HG03159 (cell line): ENCODE measurements at regions not wholly inside any gene's neighbourhood (a gene's known extent, or its start where the extent isn't known, plus 50 kb on each side); places are given as distances from the start of the nearest gene placed in this dataset.

Experiments used
- ATAC-seq: cut with Tn5 transposase; IDR thresholded peaks from one replicate; pipeline ENCODE4 v1.9.1; 2021; ENCODE audit warnings: mild to moderate bottlenecking, moderate library complexity; ENCODE audit not compliant: unreplicated experiment

DNA sequence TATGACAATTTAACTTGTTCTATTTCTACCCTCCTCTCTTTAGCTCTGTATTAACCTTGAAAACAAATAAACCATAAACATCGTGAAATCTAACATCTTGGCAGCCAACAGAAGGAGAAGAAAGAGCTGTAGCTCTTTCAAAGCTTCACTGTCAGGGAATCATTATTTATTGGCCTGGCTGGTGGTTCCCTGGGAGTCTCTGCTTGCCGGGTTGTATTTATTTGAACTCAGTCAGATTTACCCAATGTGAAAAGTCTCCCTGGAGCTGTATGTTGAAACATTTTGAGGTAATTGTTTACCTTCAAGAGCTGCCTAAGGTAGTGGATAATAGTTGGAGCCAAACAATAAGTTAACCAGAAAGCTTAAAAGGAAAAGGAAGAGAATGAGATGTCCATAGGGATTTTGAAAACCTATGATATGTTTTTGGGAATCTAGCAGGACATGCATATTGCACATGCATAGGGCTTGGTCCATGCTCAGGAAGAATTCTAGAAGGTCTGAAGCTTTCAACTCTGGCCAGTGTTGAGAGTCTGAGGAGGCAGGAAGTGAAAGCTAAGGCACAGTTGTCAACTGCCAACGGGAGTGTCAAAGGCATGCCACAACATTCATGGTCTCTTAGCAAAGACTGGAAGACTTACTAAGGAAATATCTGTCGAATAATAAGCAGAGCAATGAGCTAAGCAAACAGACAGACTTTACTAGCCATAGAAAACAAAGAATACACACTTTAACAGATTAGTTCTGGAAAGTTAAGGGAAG is 621.6 kb downstream of the PCDH7 start:
- ATAC-seq: no peak

DNA sequence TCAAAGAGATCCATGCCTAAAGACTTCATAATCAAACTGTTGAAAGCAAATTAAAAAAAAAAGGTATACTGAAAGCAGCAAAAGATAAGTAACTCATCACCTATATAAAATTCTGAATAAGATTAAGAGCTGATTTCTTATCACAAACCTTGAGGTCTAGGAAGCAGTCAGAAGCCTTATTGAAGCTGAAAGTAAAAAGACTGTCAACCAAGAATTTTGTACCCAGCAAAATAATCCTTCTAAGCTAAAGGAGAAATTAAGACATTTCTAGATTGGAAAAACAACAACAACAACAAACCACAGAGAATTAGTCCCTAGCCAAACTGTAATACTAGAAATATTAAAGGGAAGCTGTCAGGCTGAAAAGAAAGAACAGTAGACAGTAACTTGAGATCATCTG is 622.9 kb downstream of the PCDH7 start:
- ATAC-seq: no peak

DNA sequence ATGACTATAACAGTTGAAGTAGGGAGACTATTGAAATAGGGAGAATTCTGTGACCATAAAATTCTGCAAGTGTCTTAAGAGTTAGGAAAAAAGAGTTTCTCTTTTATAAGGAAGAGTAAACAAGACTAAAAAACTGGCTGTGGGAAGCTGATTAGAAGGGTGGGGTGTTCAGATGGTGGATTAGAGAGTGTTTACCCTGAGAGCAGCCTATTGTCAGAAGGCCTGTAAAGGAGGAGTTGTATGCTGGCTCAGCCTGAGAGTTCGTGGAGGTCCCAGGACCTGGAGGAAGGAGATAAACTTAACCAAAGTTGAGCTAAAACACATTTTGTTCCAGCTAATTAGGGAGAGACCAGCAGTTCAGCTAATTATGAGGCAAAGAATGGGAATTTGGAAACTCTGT is 629.7 kb downstream of the PCDH7 start:
- ATAC-seq: no peak

DNA sequence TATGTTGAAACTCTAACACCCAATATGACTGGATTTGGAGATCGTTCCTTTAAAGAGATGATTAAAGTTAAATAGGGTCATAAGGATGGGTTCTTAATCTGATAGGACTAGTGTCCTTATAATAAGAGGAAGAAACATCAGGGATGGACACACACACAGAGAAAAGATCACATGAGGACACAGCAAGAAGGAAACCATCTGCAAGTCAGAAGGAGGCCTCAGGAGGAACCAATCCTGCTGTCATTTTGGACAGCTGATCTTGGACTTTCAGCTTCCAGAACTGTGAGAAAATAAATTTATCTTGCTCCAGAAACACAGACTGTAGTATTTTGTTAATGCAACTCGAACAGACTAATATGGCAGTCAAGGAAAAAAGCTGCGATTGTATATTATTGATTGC is 631.5 kb downstream of the PCDH7 start:
- ATAC-seq: no peak

DNA sequence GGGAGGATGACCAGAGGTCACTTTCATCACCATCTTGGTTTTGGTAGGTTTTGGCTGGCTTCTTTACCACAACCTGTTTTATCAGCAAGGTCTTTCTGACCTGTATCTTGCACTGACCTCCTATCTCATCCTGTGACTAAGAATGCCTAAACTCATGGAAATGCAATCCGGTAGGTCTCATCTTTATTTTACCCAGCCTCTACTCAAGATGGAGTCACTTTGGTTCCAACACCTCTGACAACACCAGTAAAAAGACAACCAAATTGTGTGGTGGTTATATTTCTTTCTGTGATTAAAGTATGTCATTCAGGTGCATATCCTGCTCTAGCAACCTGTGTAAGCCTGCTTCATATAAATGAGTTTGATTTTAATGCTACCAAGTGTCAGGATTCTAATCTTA is 636.7 kb downstream of the PCDH7 start:
- ATAC-seq: no peak

DNA sequence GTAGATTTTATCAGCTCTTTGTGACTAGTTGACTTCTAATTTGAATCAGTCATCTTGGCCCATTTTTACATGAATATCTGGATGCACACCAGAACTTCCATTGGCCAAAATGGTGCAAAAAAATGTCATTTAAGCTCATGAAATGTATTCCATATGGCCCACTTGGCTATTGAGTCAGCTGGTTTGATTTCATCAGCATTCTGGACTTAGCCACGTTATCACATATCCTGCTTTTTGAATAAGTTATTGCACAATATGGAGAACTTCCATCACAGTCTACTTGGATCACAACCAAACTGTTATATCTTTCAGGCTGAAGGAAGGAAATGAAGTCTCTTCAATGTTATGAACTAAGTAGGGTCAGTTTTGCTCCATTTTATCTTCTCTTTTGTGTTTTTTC is 640.6 kb downstream of the PCDH7 start:
- ATAC-seq: no peak

DNA sequence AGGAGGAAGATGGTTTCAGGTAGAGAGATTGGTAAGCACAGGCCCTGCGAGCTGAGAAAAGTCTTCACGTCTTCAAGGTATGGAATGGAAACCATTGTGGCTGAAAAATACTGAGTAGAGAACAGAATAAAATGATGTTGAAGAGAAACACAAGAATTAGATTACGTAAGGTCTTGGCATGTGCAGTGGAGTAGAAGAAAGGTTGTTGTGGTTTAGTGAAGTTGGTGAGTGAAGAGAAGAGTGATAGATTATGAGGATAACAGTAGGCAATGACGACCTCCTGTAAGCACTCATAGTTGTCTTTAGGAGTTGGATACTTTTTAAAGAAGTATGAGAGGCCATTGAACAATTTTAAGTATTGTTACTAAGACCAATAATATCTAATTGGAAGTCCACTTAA is 642.6 kb downstream of the PCDH7 start:
- no peak for ATAC-seq

DNA sequence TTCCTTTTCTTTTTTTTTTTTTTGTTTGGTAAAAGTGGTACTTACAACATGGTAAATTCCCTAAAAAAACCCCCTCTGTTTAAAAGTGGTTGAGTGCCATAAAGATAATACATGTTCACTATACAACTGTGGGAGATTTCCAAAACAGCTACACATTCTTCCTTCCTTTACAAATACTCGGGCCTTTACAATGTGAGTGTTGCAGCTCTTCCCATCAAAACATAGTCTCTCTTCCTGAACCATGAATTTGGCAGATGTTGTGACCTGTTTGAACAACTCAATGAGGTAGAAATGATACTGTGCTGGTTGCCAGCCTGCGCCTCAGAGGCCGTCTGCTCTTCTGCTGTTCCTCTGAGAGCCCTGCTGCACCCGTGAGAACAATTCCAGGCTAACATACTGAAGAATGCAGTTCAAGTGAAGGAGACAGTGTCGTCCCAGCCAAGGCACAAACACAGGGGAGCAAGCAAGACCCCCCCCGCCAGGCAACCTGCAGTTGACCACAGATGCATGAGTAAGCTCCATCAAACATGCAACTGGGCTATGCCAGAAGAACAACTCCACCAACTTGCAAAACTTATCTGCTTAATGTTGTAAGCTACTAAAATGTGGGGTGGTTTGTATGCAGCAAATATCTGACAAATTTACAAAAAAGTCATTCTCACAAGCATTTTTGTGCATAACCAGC is 645.0 kb downstream of the PCDH7 start:
- ATAC-seq: no peak

DNA sequence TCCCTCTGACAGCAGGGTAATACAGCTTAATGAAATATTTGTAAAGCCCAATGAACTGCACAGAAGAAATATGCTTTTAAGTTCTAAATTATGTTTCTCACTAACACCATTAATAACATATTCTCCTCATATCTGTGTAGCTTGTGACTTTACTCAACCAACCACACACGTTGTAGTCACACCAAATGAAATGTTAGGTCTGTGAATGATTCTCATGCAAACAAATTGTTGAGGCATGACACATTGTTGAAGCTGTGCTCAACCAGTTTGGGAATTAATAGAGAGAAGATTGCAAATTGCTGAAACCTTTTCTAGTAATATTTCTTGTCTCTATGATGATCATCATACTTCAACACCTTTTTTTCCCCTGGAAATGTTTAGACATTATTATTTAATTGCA is 645.9 kb downstream of the PCDH7 start:
- no peak for ATAC-seq

DNA sequence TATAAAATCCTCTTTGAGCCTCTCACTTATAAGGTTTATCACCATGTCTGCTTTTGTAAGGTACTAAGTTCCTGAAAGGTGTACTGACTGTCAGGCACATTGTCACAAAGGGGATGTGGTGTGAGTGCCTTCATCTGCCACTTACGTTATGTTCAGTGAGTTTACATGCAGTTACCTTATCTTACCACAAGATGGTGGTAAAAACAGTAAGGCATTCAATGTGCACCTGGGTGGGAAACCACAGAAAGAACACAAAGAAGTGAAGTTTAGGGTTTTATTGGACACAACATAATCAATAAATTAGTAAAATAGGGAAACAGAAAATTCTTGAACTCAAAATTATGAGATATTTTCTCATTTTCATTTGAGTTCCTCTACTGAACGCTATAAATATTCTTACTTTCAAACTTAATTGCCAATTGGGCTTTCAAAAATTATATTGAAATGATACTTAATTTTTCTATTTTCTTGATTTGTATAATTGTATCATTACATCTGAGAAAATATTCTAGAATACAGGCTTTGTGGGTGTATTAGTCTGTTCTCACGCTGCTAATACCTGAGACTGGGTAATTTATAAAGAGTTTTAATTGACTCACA is 650.8 kb downstream of the PCDH7 start:
- peak; percentile 97 for ATAC-seq

DNA sequence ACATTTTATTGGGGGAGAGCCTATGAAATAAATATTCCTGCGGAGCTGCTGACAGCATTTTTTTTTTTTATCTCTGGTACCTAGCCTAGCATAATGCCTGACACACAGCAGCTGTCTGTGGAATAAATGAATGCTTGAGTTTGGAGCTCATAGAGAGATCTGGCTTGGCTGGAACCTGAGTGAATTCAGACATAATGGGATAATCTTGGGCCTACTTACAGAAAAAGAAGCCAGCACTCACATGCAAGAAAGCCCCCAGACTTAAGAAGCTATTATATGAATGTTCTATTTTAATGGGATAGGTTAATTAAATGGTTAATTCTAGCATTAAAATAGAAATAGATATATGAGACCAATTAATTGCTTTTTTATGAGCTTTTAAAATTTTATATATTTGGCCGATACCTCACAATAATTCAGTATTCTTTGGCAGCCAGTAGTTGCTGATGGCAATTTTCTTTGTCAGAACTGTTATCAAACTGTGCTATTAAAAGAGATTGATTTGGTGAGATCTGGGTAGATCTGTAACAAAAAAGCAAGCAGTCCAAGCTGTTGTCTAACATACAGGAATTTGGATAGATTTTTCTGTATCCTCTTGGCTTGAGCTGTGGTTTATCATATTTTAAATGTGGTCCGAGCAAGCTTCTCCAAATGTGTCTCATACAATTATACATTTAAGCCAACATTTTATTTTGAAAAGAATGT is 654.2 kb downstream of the PCDH7 start:
- no peak for ATAC-seq

DNA sequence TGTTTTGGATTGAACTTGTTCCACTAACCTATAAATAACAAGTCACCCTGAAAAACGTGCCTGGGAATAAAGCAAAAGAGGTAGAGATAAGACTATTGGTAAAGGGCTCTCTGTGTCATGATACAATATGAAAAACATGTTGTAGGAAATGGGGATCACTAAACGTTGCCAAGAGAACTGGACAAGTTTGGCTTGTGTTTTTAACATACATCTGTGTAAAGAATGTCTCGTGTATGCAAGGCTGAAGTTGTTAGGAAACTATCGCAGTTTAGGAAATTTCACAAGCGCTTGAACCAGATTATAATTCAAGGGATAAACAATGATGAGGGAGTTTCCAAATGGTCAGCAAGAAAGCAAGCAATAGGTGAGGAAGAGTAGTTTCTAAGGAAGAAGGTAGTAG is 655.8 kb downstream of the PCDH7 start:
- ATAC-seq: no peak

DNA sequence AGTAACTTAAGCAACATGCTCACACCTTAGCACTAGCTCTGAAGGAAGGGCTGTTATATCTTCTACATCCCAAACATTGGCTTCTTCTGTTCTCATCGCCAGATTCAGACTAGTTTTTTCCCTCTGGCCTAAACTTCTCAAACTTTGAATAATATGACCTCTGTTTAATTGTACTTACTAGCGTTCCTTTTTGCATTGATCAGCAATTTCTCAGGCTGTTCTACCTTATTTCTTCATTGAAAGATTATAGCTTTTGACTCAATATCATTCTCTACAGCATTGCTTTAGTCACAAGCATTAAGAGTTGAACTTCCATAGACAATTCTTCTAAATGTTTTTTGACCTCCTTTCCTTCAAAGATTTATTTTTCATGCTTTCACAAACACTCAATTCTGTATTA is 659.2 kb downstream of the PCDH7 start:
- no peak for ATAC-seq

DNA sequence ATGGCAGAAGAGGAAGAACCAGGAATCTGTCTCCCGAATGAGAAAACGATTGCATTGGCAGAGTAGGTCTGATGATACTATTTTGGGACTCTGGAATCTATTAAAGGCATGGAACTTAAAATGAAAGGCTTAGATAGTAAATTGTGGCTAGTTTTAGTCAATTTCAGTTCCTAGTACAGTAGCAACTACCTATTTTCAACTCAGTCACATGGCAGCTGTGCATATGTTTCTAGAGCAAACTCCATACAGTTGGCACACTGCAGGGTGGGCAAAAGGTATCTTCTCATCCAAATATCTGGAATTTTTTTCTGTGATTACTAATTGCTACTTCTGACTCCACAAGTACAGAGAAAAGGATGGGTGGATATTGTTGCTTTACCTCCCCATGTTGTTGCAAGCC is 663.6 kb downstream of the PCDH7 start:
- ATAC-seq: no peak

DNA sequence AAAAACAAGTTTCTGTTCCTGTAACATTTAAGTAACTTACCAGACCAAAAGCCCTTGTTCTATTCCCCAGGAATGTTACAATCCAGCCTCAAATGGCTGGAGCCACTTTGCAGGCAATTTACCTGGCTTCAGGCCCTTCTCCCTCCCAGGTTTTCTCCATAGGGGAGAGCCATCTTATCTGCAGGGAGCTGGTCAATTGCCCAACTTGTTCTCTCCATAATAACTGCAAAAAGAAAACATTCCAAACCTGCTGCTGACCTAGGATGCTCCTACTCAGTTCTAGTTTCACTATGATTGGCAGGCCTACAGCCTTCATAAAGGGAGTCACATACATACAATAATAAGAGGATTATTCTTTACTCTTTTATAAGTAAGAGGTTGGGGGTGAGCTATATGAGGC is 670.7 kb downstream of the PCDH7 start:
- ATAC-seq: no peak

DNA sequence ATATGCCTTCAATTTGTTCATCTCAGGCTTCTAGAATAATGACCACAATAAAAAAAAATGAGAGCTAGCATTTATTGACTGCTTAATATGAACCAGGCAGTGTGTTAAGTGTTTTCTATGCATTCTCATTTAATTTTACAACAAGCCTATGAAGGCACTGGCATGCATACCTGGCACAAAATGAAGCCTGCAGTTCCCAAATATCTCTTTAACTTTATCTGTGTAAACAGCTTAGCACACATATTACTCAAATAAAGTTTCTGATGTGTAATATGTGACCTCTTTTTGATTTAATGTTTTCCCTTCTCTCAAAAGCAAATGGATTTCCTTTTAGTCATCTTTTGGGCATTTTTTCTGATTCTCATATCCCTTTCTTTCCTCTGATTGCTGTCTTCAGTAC is 671.8 kb downstream of the PCDH7 start:
- no peak for ATAC-seq

DNA sequence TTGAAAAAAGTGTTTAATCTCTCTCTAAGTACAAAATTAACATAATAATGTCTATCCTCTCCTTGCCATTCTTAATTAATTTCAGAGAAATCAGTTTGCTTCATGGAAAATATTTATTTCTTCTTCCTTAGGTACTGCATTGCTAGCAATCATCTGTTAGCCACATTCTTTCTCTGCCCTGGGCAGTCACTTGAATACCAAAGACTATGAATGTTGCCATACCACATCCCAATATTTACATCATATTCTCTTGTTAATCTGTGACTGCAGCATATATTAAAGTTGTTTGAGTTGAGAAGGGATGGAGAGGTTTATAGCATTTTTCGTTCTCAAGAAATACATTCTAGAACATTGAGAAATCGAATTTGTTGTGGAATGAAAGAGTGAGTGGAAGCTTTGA is 672.8 kb downstream of the PCDH7 start:
- ATAC-seq: no peak

DNA sequence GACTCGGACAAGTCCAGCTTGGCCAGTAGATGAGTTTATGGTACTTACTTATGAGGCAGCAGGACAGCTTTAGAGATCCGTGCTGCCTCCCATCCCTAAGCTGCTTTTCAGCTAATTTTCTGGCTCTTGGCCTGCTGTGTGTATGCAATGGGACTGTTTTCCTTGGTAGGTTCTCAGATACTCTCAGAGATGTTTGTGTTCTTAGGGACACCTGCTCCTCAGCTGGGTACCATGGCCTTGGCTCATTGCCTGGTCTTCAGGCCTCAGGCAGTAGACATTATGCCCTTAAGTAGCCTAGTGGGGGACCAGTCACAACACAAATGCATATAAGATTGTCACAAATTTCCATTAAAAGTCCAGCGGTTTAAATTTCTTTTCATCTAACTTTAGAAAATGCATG is 688.0 kb downstream of the PCDH7 start:
- no peak for ATAC-seq

DNA sequence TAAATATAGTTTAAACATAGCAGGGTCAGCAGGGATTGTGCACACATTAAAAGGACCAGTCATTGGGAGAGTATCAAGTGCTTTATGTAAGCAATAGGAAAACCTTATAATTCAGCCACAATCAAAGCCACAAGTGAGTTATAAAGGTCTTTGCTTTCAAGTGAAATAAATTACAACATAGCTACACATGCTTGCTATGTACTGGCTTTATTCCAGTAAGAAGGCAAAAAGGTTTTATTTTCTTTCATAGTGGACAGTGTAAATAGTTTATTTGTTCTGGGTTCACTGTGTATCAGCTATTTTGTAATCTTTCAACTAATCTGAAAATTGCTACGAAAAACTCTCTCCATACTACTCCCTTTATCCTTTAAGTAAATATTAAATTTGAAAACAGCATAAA is 691.4 kb downstream of the PCDH7 start:
- no peak for ATAC-seq

DNA sequence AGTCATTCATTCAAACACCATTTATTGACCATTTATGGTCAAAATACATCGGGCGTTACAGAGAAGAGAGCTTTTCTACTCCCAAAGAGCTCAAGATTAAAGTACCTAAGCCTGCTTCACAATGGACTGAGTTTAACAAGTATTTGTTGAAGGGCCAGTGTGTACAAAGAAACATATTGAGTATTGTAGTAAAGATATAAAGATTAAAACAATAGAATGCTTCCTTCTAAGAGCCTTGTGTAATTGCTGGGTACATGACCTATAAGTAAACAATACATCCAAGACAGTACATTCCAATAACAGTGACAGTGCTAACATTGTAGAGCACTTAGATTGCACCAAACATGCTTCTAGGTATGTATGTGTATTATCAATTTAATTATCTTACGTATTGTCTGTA is 695.5 kb downstream of the PCDH7 start:
- no peak for ATAC-seq

DNA sequence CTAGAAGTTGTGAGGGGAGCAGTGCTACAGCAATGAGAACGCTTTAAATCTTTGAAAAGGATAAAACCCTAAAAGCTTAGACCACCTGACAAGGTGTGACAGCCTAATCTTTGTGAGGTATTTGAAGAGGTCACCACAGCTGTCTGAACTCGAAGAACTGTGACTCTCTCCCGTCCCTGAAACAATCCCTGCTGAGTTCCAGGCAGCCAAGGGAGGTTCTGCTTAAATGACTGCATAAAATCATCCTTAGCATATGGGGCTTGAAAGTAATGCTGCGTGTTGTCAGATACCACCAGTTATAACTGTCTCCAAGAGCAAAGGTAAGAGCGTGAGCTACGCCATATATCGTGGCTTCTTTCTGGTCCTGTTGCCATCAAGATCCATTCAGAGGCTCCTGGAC is 696.3 kb downstream of the PCDH7 start:
- ATAC-seq: no peak

DNA sequence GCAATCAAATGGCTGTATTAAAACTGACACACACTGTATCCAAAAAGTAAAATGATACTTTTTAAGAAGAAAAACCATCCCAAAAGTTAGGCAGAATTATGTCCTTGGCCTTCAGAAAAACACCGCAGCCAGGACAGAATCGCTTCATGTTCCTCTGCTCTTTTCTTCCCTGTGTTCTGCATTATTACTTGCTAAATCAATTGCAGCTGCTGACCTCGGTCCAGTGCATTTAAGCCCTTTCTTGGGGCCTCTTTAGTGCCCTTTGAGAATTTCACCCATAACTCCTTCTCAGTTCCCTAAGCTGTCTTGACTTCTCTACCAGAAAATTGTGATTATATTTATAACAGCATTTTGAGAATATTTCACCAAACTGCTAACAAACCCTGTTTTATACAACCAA is 696.9 kb downstream of the PCDH7 start:
- ATAC-seq: no peak
